ENCODE measurements at regions not wholly inside any gene's neighbourhood (a gene's known extent, or its start where the extent isn't known, plus 50 kb on each side); places are given as distances from the start of the nearest gene placed in this dataset.
A peak's percentile ranks its signal among the peaks of the same experiment; 100 is the strongest.

GRCh38 chr5:21680196-21680595 lies 1172.9 kb downstream of the CDH12 start:
- ChIA-PET POLR2A (no interaction called here), CTCF (no interaction called here)
- H3K4me3 ChIP-seq (ENCODE audit: low read depth, low read length): no peak overlapping the region
- no peaks in the 10 kb centered on the region for H3K27me3 ChIP-seq (ENCODE audit: control insufficient read depth, insufficient read depth, low read length)
- TF ChIP-seq, protein P1, sequence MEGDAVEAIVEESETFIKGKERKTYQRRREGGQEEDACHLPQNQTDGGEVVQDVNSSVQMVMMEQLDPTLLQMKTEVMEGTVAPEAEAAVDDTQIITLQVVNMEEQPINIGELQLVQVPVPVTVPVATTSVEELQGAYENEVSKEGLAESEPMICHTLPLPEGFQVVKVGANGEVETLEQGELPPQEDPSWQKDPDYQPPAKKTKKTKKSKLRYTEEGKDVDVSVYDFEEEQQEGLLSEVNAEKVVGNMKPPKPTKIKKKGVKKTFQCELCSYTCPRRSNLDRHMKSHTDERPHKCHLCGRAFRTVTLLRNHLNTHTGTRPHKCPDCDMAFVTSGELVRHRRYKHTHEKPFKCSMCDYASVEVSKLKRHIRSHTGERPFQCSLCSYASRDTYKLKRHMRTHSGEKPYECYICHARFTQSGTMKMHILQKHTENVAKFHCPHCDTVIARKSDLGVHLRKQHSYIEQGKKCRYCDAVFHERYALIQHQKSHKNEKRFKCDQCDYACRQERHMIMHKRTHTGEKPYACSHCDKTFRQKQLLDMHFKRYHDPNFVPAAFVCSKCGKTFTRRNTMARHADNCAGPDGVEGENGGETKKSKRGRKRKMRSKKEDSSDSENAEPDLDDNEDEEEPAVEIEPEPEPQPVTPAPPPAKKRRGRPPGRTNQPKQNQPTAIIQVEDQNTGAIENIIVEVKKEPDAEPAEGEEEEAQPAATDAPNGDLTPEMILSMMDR (IDR thresholded peaks at IDR 0.05; ENCODE audit: insufficient read depth, low read depth, low read length): no peak
- DNase-seq (ENCODE audit: low read depth): peak; percentile 6
- H3K36me3 ChIP-seq (ENCODE audit: control insufficient read depth, insufficient read depth, low read length): no peaks in the 10 kb centered on the region

DNA sequence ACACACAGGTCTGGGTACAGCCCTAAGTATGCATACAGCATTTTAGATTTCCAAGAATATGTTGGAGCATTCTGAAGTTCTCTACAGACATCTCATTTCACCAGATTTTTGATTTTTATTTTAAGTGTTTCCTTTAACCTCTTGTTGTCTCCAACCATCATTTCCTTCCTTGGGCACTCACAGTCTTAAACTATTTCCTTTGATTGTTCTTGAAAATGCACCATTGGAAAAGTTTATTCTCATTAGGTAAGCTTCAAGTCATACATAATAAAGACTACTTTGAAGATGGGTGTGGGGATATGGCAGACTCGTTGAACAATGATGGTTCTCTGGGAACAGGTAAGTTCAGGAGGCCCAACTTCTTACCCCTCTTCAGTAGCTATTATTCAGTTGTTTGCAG lies 1174.6 kb downstream of the CDH12 start:
- TF ChIP-seq, protein P1 (IDR thresholded peaks at IDR 0.05; ENCODE audit: insufficient read depth, low read depth, low read length): no peak
- CTCF ChIA-PET: no interaction called here
- POLR2A ChIA-PET: no interaction called here

GRCh38 chr5:21672911-21673310 lies 1180.2 kb downstream of the CDH12 start:
- ChIA-PET CTCF (interaction anchor here (0.7 kb wide), 1 partner anchor 10 kb away, joined by 3 read pairs; no protein-coding TSS in a partner anchor), POLR2A (no interaction called here)
- TF ChIP-seq, protein P1 (IDR thresholded peaks at IDR 0.05; ENCODE audit: insufficient read depth, low read depth, low read length): no peak

More for the DNA sequence above, 1174.6 kb downstream of the CDH12 start:
- no peaks in the 10 kb centered on the region for H3K36me3 ChIP-seq (ENCODE audit: control insufficient read depth, insufficient read depth, low read length)
- H3K27me3 ChIP-seq (ENCODE audit: control insufficient read depth, insufficient read depth, low read length): no peaks in the 10 kb centered on the region
- no peak overlapping the region for H3K4me3 ChIP-seq (ENCODE audit: low read depth, low read length)
- DNase-seq (ENCODE audit: low read depth): no peak

DNA sequence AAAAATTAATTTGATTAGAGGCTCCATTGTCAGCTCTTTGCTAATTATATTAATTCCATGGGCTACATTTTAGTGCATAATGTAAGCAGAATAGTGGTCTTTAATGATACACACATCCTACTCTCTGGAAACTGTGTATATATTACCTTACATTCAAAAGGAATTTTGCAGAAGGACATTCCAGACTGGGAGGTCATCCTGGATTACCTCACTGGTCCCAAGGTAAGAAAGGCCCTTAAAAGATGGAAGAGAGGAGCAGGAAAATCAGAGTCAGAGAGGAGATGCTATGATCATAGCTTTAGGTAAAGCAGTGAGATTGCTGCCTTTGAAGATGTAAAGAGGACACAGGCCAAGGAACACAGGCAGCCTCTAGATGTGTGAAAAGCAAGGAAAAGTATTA lies 1180.8 kb downstream of the CDH12 start:
- POLR2A ChIA-PET: no interaction called here
- TF ChIP-seq, protein P1 (IDR thresholded peaks at IDR 0.05; ENCODE audit: insufficient read depth, low read depth, low read length): no peak
- no peak overlapping the region for H3K4me3 ChIP-seq (ENCODE audit: low read depth, low read length)
- DNase-seq (ENCODE audit: low read depth): no peak
- CTCF ChIA-PET: interaction anchor here (0.7 kb wide), 1 partner anchor 10 kb away, joined by 3 read pairs; no protein-coding TSS in a partner anchor
- no peaks in the 10 kb centered on the region for H3K36me3 ChIP-seq (ENCODE audit: control insufficient read depth, insufficient read depth, low read length)
- H3K27me3 ChIP-seq (ENCODE audit: control insufficient read depth, insufficient read depth, low read length): no peaks in the 10 kb centered on the region

More at GRCh38 chr5:21672911-21673310, 1180.2 kb downstream of the CDH12 start:
- Histone ChIP-seq H3K4me3 (ENCODE audit: low read depth, low read length) (no peak overlapping the region), H3K36me3 (ENCODE audit: control insufficient read depth, insufficient read depth, low read length) (no peaks in the 10 kb centered on the region), H3K27me3 (ENCODE audit: control insufficient read depth, insufficient read depth, low read length) (no peaks in the 10 kb centered on the region)
- no peak for DNase-seq (ENCODE audit: low read depth)

GRCh38 chr5:21665524-21665923 lies 1187.6 kb downstream of the CDH12 start:
- no peak overlapping the region for H3K4me3 ChIP-seq (ENCODE audit: low read depth, low read length)
- CTCF ChIA-PET: no interaction called here
- TF ChIP-seq, protein P1 (IDR thresholded peaks at IDR 0.05; ENCODE audit: insufficient read depth, low read depth, low read length): no peak
- no peaks in the 10 kb centered on the region for H3K36me3 ChIP-seq (ENCODE audit: control insufficient read depth, insufficient read depth, low read length)
- POLR2A ChIA-PET: no interaction called here
- no peak for DNase-seq (ENCODE audit: low read depth)
- no peaks in the 10 kb centered on the region for H3K27me3 ChIP-seq (ENCODE audit: control insufficient read depth, insufficient read depth, low read length)

Data from BJ (cell line).